H9 (cell line): ENCODE measurements at regions not wholly inside any gene's neighbourhood (a gene's known extent, or its start where the extent isn't known, plus 50 kb on each side); places are given as distances from the start of the nearest gene placed in this dataset.

Experiments used
- DNase-seq: peaks from one replicate; pipeline ENCODE4 v3.0.0-alpha.2; 2017
- H2AFZ ChIP-seq: one replicate; pipeline ENCODE4 v1.6.1; 2013; ENCODE audit warnings: mild to moderate bottlenecking, low read length, control low read depth, moderate library complexity
- H2AK5ac ChIP-seq: 2 replicates; pipeline ENCODE4 v1.6.1; 2013; ENCODE audit warnings: low read length, control low read depth, mixed read lengths; ENCODE audit not compliant: insufficient read length
- H2BK120ac ChIP-seq: one replicate; pipeline ENCODE4 v1.6.1; 2013; ENCODE audit warnings: low read depth, mild to moderate bottlenecking, low read length, control low read depth, inconsistent platforms; ENCODE audit not compliant: poor library complexity, severe bottlenecking
- H2BK12ac ChIP-seq: 2 replicates; pipeline ENCODE4 v1.6.1; 2013; ENCODE audit warnings: low read length, control low read depth, mixed read lengths, low read depth; ENCODE audit not compliant: insufficient read length
- H2BK15ac ChIP-seq: 2 replicates; pipeline ENCODE4 v1.6.1; 2013; ENCODE audit warnings: low read depth, low read length, control low read depth
- H2BK20ac ChIP-seq: one replicate; pipeline ENCODE4 v1.6.1; 2013; ENCODE audit warnings: low read depth, mild to moderate bottlenecking, low read length, control low read depth, inconsistent platforms; ENCODE audit not compliant: poor library complexity, severe bottlenecking
- H2BK5ac ChIP-seq: 2 replicates; pipeline ENCODE4 v1.6.1; 2013; ENCODE audit warnings: low read length, control low read depth, mixed read lengths; ENCODE audit not compliant: insufficient read length
- H3K14ac ChIP-seq: 2 replicates; pipeline ENCODE4 v1.6.1; 2013; ENCODE audit warnings: low read length, control low read depth; ENCODE audit not compliant: insufficient read depth
- H3K18ac ChIP-seq: 2 replicates; pipeline ENCODE4 v1.6.1; 2013; ENCODE audit warnings: low read depth, mild to moderate bottlenecking, mixed read lengths, low read length, control low read depth; ENCODE audit not compliant: insufficient read length
- H3K23ac ChIP-seq: 2 replicates; pipeline ENCODE4 v1.6.1; 2013; ENCODE audit warnings: low read length, control low read depth, mixed read lengths, low read depth; ENCODE audit not compliant: insufficient read length
- H3K23me2 ChIP-seq: 2 replicates; pipeline ENCODE4 v1.6.1; 2013; ENCODE audit warnings: low read depth, mild to moderate bottlenecking, mixed read lengths, low read length, control low read depth; ENCODE audit not compliant: insufficient read length, poor library complexity, severe bottlenecking
- H3K27ac ChIP-seq: 2 replicates; pipeline ENCODE4 v1.5.1; 2013; ENCODE audit warnings: low read length, control low read depth, mixed read lengths, low read depth; ENCODE audit not compliant: insufficient read length
- H3K27me3 ChIP-seq: 2 replicates; pipeline ENCODE4 v1.6.1; 2013; ENCODE audit warnings: low read length, control low read depth, inconsistent platforms; ENCODE audit not compliant: insufficient read depth
- H3K4ac ChIP-seq: 2 replicates; pipeline ENCODE4 v1.6.1; 2013; ENCODE audit warnings: low read depth, mild to moderate bottlenecking, control low read depth, inconsistent platforms, low read length, moderate library complexity
- H3K4me1 ChIP-seq: 2 replicates; pipeline ENCODE4 v1.6.1; 2013; ENCODE audit warnings: low read length, control low read depth, inconsistent platforms; ENCODE audit not compliant: insufficient read depth
- H3K4me2 ChIP-seq: 2 replicates; pipeline ENCODE4 v1.6.1; 2013; ENCODE audit warnings: low read length, control low read depth, mixed read lengths; ENCODE audit not compliant: insufficient read length, insufficient read depth
- H3K56ac ChIP-seq: 2 replicates; pipeline ENCODE4 v1.6.1; 2013; ENCODE audit warnings: low read depth, mild to moderate bottlenecking, mixed read lengths, low read length, control low read depth; ENCODE audit not compliant: insufficient read length
- H3K79me1 ChIP-seq: 2 replicates; pipeline ENCODE4 v1.6.1; 2013; ENCODE audit warnings: low read depth, mild to moderate bottlenecking, moderate library complexity, low read length, control low read depth, inconsistent platforms; ENCODE audit not compliant: insufficient read depth, poor library complexity, severe bottlenecking
- H3K79me2 ChIP-seq: 2 replicates; pipeline ENCODE4 v1.6.1; 2013; ENCODE audit warnings: low read length, control low read depth, inconsistent platforms; ENCODE audit not compliant: insufficient read depth
- H3K9ac ChIP-seq: 2 replicates; pipeline ENCODE4 v1.6.1; 2013; ENCODE audit warnings: low read length, control low read depth, mixed read lengths; ENCODE audit not compliant: insufficient read length; ENCODE audit errors: extremely low read depth
- H3K9me3 ChIP-seq: one replicate; pipeline ENCODE4 v1.6.1; 2013; ENCODE audit warnings: low read depth, low read length, inconsistent platforms; ENCODE audit not compliant: control insufficient read depth
- H3T11ph ChIP-seq: one replicate; pipeline ENCODE4 v1.6.1; 2013; ENCODE audit warnings: mild to moderate bottlenecking, low read length, control low read depth, inconsistent platforms
- H4K20me1 ChIP-seq: one replicate; pipeline ENCODE4 v1.6.1; 2013; ENCODE audit not compliant: control insufficient read depth, insufficient read length, insufficient read depth
- H4K5ac ChIP-seq: 2 replicates; pipeline ENCODE4 v1.6.1; 2013; ENCODE audit warnings: low read depth, mild to moderate bottlenecking, mixed read lengths, low read length, control low read depth; ENCODE audit not compliant: insufficient read length
- H4K8ac ChIP-seq: replicated peaks from 2 replicates; pipeline ENCODE4 v1.6.1; 2013; ENCODE audit warnings: low read length, control low read depth, mixed read lengths, low read depth; ENCODE audit not compliant: insufficient read length
- H4K91ac ChIP-seq: 2 replicates; pipeline ENCODE4 v1.6.1; 2013; ENCODE audit warnings: low read depth, mild to moderate bottlenecking, moderate library complexity, mixed read lengths, low read length, control low read depth; ENCODE audit not compliant: insufficient read length
- H3K27ac Mint-ChIP-seq, 3 experiments: 2 replicates in 2 of 3; 3 replicates in 1 of 3; pipeline ENCODE4 v1.8.0; 2020 to 2021; ENCODE audit warnings: mixed read lengths in 3 of 3, mild to moderate bottlenecking in 1 of 3, moderate library complexity in 1 of 3
- H3K27me3 Mint-ChIP-seq: 2 replicates; pipeline ENCODE4 v1.8.0; 2021; ENCODE audit warnings: low read depth, mild to moderate bottlenecking, moderate library complexity, mixed read lengths
- H3K36me3 Mint-ChIP-seq, 3 experiments: 2 replicates in 2 of 3; 3 replicates in 1 of 3; pipeline ENCODE4 v1.8.0; 2020 to 2021; ENCODE audit warnings: low read depth in 3 of 3, mixed read lengths in 3 of 3; ENCODE audit not compliant: insufficient read depth in 1 of 3
- H3K4me1 Mint-ChIP-seq, 2 experiments: 2 replicates each; pipeline ENCODE4 v1.8.0; 2020; ENCODE audit warnings: mixed read lengths in 2 of 2
- H3K4me3 Mint-ChIP-seq, 2 experiments: 2 replicates in 1 of 2; 3 replicates in 1 of 2; pipeline ENCODE4 v1.8.0; 2020 to 2021; ENCODE audit warnings: mild to moderate bottlenecking in 2 of 2, mixed read lengths in 2 of 2, moderate library complexity in 1 of 2
- H3K9me3 Mint-ChIP-seq, 2 experiments: 2 replicates in 1 of 2; 3 replicates in 1 of 2; pipeline ENCODE4 v1.8.0; 2020; ENCODE audit warnings: mild to moderate bottlenecking in 2 of 2, mixed read lengths in 2 of 2, moderate library complexity in 1 of 2
- WGBS: extraction: QIAGEN DNeasy Blood & Tissue Kit; methylation state at CpG from one replicate; pipeline ENCODE4 v1.1.7; 2013; ENCODE audit warnings: missing lambda C conversion rate, low lambda C conversion rate, mixed read lengths; ENCODE audit not compliant: insufficient read length; ENCODE audit errors: extremely low coverage; 5-methylcytosine and 5-hydroxymethylcytosine counted together
- TF ChIP-seq, protein P1 (sequence below): fragments of 200-600 bp; sonication (generic); conservative IDR thresholded peaks from 3 replicates; pipeline ENCODE4 v1.8.0; 2021; ENCODE audit warnings: antibody characterized with exemption, mild to moderate bottlenecking

DNA sequence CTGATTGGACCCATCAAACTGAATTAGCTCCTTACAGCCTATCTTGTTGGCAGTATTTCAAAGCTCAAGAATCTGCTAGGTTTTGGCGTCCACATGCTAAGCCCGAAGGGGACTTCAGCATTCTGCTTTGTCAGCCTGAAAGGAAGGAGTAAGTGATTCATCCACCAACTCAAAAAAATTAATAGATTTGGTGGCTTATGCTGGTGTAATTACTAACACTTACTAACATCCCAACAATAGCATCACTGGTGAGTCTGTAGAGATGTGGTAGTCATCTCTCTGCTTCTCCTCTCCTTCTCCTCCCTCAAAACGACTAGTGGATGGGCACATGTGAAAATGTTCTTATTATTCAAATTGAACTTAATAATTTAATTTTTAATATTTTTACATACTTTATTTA, 53.8 kb upstream of the EGR2 start:
- Mint-ChIP-seq H3K27ac (no peak overlapping the region), H3K4me1 (peaks cover 0 to 11% of the 10 kb centered on the region in 2 experiments; a peak in 2 of 4 replicates), H3K4me3 (no peak overlapping the region), H3K36me3 (peaks cover 0 to 4% (median 2%) of the 10 kb centered on the region in 3 experiments; a peak in 3 of 7 replicates), H3K27me3 (no peaks in the 10 kb centered on the region), H3K9me3 (peaks cover 2 to 6% of the 10 kb centered on the region in 2 experiments; a peak in 2 of 5 replicates)
- TF ChIP-seq, protein P1, sequence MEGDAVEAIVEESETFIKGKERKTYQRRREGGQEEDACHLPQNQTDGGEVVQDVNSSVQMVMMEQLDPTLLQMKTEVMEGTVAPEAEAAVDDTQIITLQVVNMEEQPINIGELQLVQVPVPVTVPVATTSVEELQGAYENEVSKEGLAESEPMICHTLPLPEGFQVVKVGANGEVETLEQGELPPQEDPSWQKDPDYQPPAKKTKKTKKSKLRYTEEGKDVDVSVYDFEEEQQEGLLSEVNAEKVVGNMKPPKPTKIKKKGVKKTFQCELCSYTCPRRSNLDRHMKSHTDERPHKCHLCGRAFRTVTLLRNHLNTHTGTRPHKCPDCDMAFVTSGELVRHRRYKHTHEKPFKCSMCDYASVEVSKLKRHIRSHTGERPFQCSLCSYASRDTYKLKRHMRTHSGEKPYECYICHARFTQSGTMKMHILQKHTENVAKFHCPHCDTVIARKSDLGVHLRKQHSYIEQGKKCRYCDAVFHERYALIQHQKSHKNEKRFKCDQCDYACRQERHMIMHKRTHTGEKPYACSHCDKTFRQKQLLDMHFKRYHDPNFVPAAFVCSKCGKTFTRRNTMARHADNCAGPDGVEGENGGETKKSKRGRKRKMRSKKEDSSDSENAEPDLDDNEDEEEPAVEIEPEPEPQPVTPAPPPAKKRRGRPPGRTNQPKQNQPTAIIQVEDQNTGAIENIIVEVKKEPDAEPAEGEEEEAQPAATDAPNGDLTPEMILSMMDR: no peak
- no peak overlapping the region for H4K5ac ChIP-seq
- no peaks in the 10 kb centered on the region for H3K27me3 ChIP-seq
- no peaks in the 10 kb centered on the region for H4K20me1 ChIP-seq
- H3K9ac ChIP-seq: no peak overlapping the region
- no peaks in the 10 kb centered on the region for H3K4me1 ChIP-seq
- H3K79me2 ChIP-seq: no peaks in the 10 kb centered on the region
- H2BK12ac ChIP-seq: no peak overlapping the region
- no CpG with 5 or more reads among the region's 3 CpGs for WGBS
- H4K91ac ChIP-seq: no peak overlapping the region
- no peak overlapping the region for H2AK5ac ChIP-seq
- no peak overlapping the region for H3K23ac ChIP-seq
- H2AFZ ChIP-seq: no peak overlapping the region
- no peak overlapping the region for H3K18ac ChIP-seq
- H3K23me2 ChIP-seq: no peaks in the 10 kb centered on the region
- no peaks in the 10 kb centered on the region for H3K79me1 ChIP-seq
- no peak overlapping the region for H2BK20ac ChIP-seq
- H3K27ac ChIP-seq: no peak overlapping the region
- H2BK120ac ChIP-seq: no peak overlapping the region
- no peak overlapping the region for H3K14ac ChIP-seq
- H3K9me3 ChIP-seq: no peaks in the 10 kb centered on the region
- no peak overlapping the region for H2BK5ac ChIP-seq
- no peak overlapping the region for H3K4ac ChIP-seq
- no peak overlapping the region for H2BK15ac ChIP-seq
- no peak for DNase-seq
- H3K4me2 ChIP-seq: no peak overlapping the region
- H3T11ph ChIP-seq: no peak overlapping the region
- no peak overlapping the region for H3K56ac ChIP-seq
- no peak overlapping the region for H4K8ac ChIP-seq
